ENCODE measurements at regions not wholly inside any gene's neighbourhood (a gene's known extent, or its start where the extent isn't known, plus 50 kb on each side); places are given as distances from the start of the nearest gene placed in this dataset.

GRCh38 chr1:25103164-25103795 lies 129.0 kb downstream of the SYF2 start:
- no peak overlapping the region for H3K4me3 ChIP-seq (ENCODE audit: low read length)
- Mint-ChIP-seq H3K27me3 (ENCODE audit: insufficient read depth) (peaks cover 4% of the 10 kb centered on the region), H3K9me3 (no peaks in the 10 kb centered on the region), H3K4me3 (no peak overlapping the region), H3K4me1 (peaks cover 5% of the 10 kb centered on the region), H3K36me3 (ENCODE audit: low read depth) (no peaks in the 10 kb centered on the region), H3K27ac (no peak overlapping the region)
- TF ChIP-seq CTCF (conservative IDR thresholded peaks at IDR 0.05) = no peak
- H3K4me1 ChIP-seq (ENCODE audit: control insufficient read depth, insufficient read depth, low read length) = no peaks in the 10 kb centered on the region
- no peak overlapping the region for H3K27ac ChIP-seq (ENCODE audit: low read depth, low read length)
- H3K27me3 ChIP-seq (ENCODE audit: control insufficient read depth, insufficient read depth, low read length, poor library complexity, severe bottlenecking) = no peaks in the 10 kb centered on the region
- WGBS, 2 experiments (ENCODE audit: insufficient coverage in 1 of 2, insufficient read length in 1 of 2) = 88 to 92% methylated on average over 8 to 10 of the region's 10 CpGs
- no peak overlapping the region for H3K9ac ChIP-seq (ENCODE audit: extremely low read depth, low read length, poor library complexity, severe bottlenecking)
- no peak for DNase-seq
- no peaks in the 10 kb centered on the region for H3K9me3 ChIP-seq (ENCODE audit: control insufficient read depth, low read length)
- H3K36me3 ChIP-seq (ENCODE audit: control insufficient read depth, insufficient read depth, low read length) = no peaks in the 10 kb centered on the region

GRCh38 chr1:25100151-25100833 lies 132.0 kb downstream of the SYF2 start:
- Mint-ChIP-seq H3K36me3 (ENCODE audit: low read depth) (no peaks in the 10 kb centered on the region), H3K4me1 (peaks cover 5% of the 10 kb centered on the region), H3K27me3 (ENCODE audit: insufficient read depth) (peaks cover 4% of the 10 kb centered on the region), H3K27ac (no peak overlapping the region), H3K4me3 (no peak overlapping the region), H3K9me3 (no peaks in the 10 kb centered on the region)
- no peak overlapping the region for H3K9ac ChIP-seq (ENCODE audit: extremely low read depth, low read length, poor library complexity, severe bottlenecking)
- H3K27ac ChIP-seq (ENCODE audit: low read depth, low read length) = no peak overlapping the region
- no peak for DNase-seq
- H3K27me3 ChIP-seq (ENCODE audit: control insufficient read depth, insufficient read depth, low read length, poor library complexity, severe bottlenecking) = no peaks in the 10 kb centered on the region
- H3K4me3 ChIP-seq (ENCODE audit: low read length) = no peak overlapping the region
- 70 to 83% methylated on average over 6 to 9 of the region's 9 CpGs for WGBS, 2 experiments (ENCODE audit: insufficient coverage in 1 of 2, insufficient read length in 1 of 2)
- no peaks in the 10 kb centered on the region for H3K4me1 ChIP-seq (ENCODE audit: control insufficient read depth, insufficient read depth, low read length)
- TF ChIP-seq CTCF (conservative IDR thresholded peaks at IDR 0.05) = no peak
- no peaks in the 10 kb centered on the region for H3K9me3 ChIP-seq (ENCODE audit: control insufficient read depth, low read length)
- no peaks in the 10 kb centered on the region for H3K36me3 ChIP-seq (ENCODE audit: control insufficient read depth, insufficient read depth, low read length)

GRCh38 chr1:25099343-25099951 lies 132.9 kb downstream of the SYF2 start:
- H3K27ac Mint-ChIP-seq = no peak overlapping the region
- no peaks in the 10 kb centered on the region for H3K9me3 Mint-ChIP-seq
- Histone ChIP-seq H3K4me3 (ENCODE audit: low read length) (no peak overlapping the region), H3K9me3 (ENCODE audit: control insufficient read depth, low read length) (no peaks in the 10 kb centered on the region), H3K4me1 (ENCODE audit: control insufficient read depth, insufficient read depth, low read length) (no peaks in the 10 kb centered on the region), H3K9ac (ENCODE audit: extremely low read depth, low read length, poor library complexity, severe bottlenecking) (no peak overlapping the region), H3K27me3 (ENCODE audit: control insufficient read depth, insufficient read depth, low read length, poor library complexity, severe bottlenecking) (no peaks in the 10 kb centered on the region), H3K27ac (ENCODE audit: low read depth, low read length) (no peak overlapping the region), H3K36me3 (ENCODE audit: control insufficient read depth, insufficient read depth, low read length) (no peaks in the 10 kb centered on the region)
- no peak for DNase-seq
- H3K4me1 Mint-ChIP-seq = peaks cover 5% of the 10 kb centered on the region
- no peaks in the 10 kb centered on the region for H3K36me3 Mint-ChIP-seq (ENCODE audit: low read depth)
- no peaks in the 10 kb centered on the region for H3K27me3 Mint-ChIP-seq (ENCODE audit: insufficient read depth)
- WGBS, 2 experiments (ENCODE audit: insufficient coverage in 1 of 2, insufficient read length in 1 of 2) = 60 to 74% methylated on average over 4 to 11 of the region's 11 CpGs
- H3K4me3 Mint-ChIP-seq = no peak overlapping the region
- no peak for TF ChIP-seq CTCF (conservative IDR thresholded peaks at IDR 0.05)
